Suprapubic skin (tissue), 4 donors: ENCODE measurements at regions not wholly inside any gene's neighbourhood (a gene's known extent, or its start where the extent isn't known, plus 50 kb on each side); places are given as distances from the start of the nearest gene placed in this dataset.

Source experiments
- CTCF ChIP-seq, 2 donors: fragments of 200-600 bp in 1 of 2; fragments of 450-650 bp in 1 of 2; sonication (generic) in 1 of 2; IDR thresholded peaks; one replicate each; pipeline ENCODE4 v1.5.1; 2016 to 2019; ENCODE audit warnings: antibody characterized with exemption in 2 of 2, mild to moderate bottlenecking in 1 of 2, moderate library complexity in 1 of 2
- POLR2A ChIP-seq, 2 donors: fragments of 450-650 bp; IDR thresholded peaks; one replicate each; pipeline ENCODE4 v1.6.1; 2017; ENCODE audit warnings: antibody characterized with exemption in 2 of 2, mild to moderate bottlenecking in 2 of 2, moderate library complexity in 2 of 2
- POLR2AphosphoS5 ChIP-seq, 3 donors: sonication (generic); formaldehyde crosslinking; IDR thresholded peaks; one replicate each; pipeline ENCODE4 v1.6.1; 2017; ENCODE audit warnings: antibody characterized with exemption in 3 of 3

- TF ChIP-seq CTCF (IDR thresholded peaks at IDR 0.05) (no peak), POLR2AphosphoS5 (IDR thresholded peaks at IDR 0.05) (no peak), POLR2A (IDR thresholded peaks at IDR 0.05) (no peak)
Observed at GRCh38 chr9:80951675-80952074, 737.7 kb downstream of the TLE1 start.
